GM12891 (cell line): ENCODE measurements at regions not wholly inside any gene's neighbourhood (a gene's known extent, or its start where the extent isn't known, plus 50 kb on each side); places are given as distances from the start of the nearest gene placed in this dataset.
"Not testable (repeated sequence)": the region's sequence is repeated elsewhere in the genome, so short reads cannot be mapped to it uniquely, and the experiment has no call there.

Experiments
- DNase-seq: peaks from one replicate; pipeline ENCODE4 v3.0.0; 2011; ENCODE audit warnings: low spot score; ENCODE audit not compliant: insufficient read length
- FAIRE-seq: peaks from 2 replicates; lab custom pipeline; 2011; peaks lifted over from hg19 to GRCh38; lab: Jason Lieb, UNC

- DNase-seq, FAIRE-seq: not testable (repeated sequence)
Observed at GRCh38 chr10:46645110-46645509, 66.2 kb downstream of the SYT15 start.

DNA sequence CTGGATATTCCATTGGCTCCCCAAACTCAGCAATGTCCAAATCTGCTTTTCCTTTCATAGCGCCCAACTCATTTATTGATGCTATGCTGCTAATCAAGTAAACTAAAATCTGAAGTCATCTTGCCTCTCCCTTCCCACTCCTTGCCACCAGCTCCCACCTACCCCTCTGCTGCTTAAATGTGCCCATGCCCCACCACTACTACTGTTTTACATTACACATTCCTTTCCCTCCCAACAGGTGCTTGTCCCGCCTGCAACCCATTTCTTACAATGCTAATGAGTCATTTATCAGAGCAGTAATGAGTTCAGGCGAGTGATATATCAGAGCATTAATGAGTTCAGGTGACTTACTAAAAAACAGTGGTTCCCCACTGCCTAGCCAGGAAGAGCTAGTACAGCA lies 67.2 kb downstream of the SYT15 start:
- FAIRE-seq, DNase-seq: not testable (repeated sequence)

- DNase-seq, FAIRE-seq: not testable (repeated sequence)
Observed at GRCh38 chr10:46650967-46651366, 72.0 kb downstream of the SYT15 start.

GRCh38 chr10:46657437-46657836 lies 78.5 kb downstream of the SYT15 start:
- FAIRE-seq, DNase-seq: not testable (repeated sequence)

DNA sequence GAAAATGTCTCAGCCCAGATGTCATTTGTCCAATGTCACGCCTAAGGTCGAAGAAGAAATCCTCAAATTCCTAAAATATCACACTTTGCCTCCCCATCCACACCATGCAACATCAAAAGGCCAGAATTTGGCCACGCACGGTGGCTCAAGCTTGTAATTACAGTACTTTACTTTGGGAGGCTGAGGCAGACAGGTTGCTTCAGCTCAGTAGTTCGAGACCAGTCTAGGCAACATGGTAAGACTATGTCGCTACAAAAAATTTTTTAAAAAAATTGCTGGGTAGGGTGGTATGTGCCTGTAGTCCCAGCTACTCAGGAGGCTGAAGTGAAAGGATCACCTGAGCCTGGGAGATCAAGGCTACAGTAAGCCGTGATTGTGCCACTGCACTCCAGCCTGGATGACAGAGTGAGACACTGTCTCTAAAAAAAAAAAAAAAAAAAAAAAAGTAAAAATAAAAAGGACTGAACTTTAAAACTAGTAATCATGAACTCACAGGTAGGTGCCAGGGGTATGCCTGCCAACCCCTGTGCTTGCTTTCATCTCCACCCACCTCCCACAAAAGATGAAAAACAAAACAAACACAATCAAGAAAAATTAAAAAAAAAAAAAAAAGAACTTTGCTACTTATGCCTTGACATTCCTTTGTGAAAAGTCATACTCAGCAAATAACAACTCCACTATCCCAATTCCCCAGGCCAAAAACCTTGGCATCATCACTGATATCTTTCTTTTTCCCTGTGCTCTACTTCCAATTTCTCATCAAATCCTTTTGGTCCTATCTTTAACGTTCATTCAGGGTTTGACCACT lies 81.3 kb downstream of the SYT15 start:
- not testable (repeated sequence) for FAIRE-seq

GRCh38 chr10:46660835-46661164 lies 81.9 kb downstream of the SYT15 start:
- not testable (repeated sequence) for DNase-seq, FAIRE-seq

More for the DNA sequence above, 81.3 kb downstream of the SYT15 start:
- DNase-seq: not testable (repeated sequence)

DNA sequence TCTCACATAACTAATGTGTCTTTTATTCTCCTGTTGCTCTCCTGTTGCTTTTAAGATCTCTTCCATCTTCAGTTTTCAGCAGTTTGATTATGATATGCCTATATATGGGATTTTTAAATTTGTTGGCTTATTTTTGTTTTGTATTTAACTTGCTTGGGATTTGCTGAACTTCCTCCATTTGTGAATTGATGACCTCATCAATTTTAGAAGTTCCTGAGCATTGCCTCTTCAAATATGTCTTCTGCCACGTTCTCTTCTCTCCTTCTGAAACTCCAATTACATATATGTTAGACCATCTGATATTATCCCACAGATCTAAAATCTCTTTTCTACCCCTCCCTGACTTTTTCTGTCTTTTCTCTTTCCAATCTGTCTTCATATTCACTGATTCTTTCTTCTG lies 86.6 kb downstream of the SYT15 start:
- DNase-seq, FAIRE-seq: not testable (repeated sequence)

DNA sequence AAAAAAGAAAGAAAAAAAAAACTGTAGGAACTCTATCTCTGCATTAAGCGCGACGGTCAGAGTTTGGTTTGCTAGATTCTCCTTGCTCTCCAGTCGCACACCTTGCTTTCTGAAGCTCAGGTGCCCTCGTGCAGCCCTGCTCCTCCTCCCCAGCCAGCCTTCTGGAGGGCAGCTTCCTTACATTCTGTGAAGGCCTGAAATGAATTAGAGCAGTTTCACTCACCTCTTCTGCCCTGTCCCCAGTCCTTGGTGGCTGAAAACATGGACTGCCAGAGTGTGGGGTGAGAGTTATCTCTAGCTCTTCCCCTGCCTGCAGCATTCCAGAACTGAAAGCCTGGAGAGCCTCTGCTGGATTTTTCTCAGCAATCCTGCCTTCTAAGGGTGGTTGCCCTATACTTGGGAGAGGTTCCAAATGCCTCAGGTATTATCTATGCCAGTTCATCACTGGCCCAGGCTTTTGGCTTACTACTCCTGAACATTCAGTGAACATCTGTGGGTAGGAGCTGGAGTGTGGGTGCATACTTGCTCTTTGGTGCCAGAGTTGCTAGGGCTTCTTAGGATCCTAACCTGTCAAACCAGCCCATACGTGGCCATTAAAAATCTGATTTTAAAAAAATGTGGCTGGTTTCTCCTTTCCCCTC lies 89.5 kb downstream of the SYT15 start:
- DNase-seq, FAIRE-seq: not testable (repeated sequence)

DNA sequence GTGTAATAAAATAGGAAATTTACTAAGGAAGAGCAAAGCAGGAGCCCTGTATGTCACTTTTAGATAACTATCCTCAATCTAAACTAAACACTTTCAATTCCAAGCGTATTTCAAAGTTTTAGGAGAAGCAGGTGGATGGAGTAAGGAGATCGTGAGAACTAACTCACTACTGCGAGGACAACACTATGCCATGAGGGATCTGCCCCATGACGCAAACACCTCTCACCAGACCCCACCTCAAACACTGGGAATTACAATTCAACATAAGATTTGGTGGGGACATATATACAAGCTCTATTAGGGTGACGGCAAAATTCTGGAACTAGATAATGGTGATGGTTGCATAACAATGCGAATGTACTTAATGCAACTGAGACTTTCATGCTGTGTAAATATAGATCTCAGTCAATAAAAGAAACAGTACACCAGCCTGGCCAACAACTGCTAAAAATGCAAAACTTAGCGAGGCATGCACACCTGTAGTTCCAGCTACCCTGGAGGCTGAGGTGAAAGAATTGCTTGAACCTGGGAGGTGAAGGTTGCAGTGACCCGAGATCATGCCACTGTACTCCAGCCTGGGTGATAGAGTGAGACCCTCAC lies 99.0 kb downstream of the SYT15 start:
- FAIRE-seq, DNase-seq: not testable (repeated sequence)

GRCh38 chr10:46691397-46691796 lies 112.5 kb downstream of the SYT15 start:
- not testable (repeated sequence) for DNase-seq, FAIRE-seq

GRCh38 chr10:46693218-46693617 lies 114.3 kb downstream of the SYT15 start:
- not testable (repeated sequence) for DNase-seq, FAIRE-seq

- not testable (repeated sequence) for DNase-seq, FAIRE-seq
Observed at GRCh38 chr10:46717264-46717663, 138.3 kb downstream of the SYT15 start.

DNA sequence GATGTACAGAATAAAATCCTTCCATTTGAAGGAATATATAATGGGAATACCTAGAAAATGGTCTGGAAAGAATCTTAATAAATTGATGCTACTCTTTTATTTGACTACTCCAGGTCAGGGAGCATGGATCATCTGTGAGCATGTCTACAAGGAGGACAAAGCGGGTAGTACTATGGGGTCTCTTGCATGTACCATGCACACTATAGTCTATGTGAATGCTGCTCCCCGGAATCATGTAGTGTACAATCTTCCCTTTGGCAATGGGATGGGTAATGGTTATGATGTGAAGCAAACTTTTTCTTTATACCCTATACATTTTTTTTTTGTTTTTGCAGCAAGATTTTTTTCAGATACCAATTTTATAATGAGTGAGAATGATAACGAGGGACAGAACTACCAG lies 139.1 kb downstream of the SYT15 start:
- DNase-seq, FAIRE-seq: not testable (repeated sequence)

DNA sequence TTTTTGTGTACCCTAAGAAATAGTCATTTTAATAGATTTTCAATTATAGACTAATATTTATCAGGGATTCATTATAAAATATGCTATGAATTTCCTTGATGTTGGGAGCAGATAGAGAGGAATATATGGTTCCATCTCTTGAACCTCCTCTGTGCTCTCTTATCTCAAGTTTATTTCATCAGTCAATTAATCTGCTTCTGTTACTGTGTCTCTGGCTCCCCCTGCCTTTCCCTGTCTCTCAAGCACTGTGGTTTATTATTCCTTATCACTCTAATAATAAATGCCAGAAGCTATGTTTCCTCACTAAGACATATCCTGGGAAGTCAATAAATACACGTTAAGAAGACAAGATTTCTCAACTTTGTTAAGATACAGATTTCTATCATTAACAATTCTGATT lies 141.5 kb downstream of the SYT15 start:
- FAIRE-seq, DNase-seq: not testable (repeated sequence)

- not testable (repeated sequence) for DNase-seq, FAIRE-seq
Observed at GRCh38 chr10:46720811-46721518, 142.0 kb downstream of the SYT15 start.

DNA sequence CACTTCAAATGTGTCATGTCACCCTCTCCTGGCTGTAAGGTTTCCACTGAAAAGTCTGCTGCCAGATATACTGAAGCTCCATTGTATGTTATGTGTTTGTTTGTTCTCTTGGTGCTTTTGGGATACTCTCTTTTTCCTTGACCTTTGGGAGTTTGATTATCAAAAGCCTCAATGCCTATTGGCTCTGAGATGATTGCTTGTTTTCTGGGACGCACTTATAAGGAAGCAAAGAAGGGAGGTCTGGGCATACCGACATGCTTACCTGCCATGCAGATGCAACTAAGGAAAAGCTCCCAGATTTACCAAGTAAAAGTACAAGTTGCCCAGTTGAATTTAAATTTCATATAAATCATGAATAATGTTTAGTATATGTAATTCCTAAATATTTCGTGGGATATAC lies 145.3 kb downstream of the SYT15 start:
- not testable (repeated sequence) for DNase-seq, FAIRE-seq

DNA sequence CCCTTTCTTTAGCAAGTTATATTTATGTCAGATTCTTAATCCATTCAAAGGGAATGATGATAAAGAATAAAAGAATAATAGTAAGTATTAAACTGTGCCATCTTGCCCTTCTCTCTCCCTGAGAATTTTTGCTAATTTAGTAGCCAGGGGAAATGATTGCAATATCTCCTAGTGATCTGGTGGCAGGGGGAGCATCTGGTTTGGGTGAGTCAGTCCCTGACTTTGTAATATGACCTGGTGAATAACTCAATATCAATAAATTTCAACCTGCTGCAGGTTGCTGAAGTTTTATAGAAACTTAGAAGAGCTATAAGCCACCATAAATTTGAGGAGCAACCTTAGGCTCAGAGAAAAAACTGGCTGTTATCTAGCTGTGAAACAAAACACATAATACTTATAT lies 149.4 kb downstream of the SYT15 start:
- not testable (repeated sequence) for DNase-seq, FAIRE-seq

GRCh38 chr10:46730729-46731128 lies 151.8 kb downstream of the SYT15 start:
- not testable (repeated sequence) for FAIRE-seq, DNase-seq

GRCh38 chr10:46733635-46734261 lies 154.8 kb downstream of the SYT15 start:
- not testable (repeated sequence) for DNase-seq, FAIRE-seq
